Liver (tissue), 3 donors: ENCODE measurements at regions not wholly inside any gene's neighbourhood (a gene's known extent, or its start where the extent isn't known, plus 50 kb on each side); places are given as distances from the start of the nearest gene placed in this dataset.

Experiments
- GABPA ChIP-seq, 2 donors: IDR thresholded peaks in 1 of 2; conservative IDR thresholded peaks in 1 of 2; 2 replicates each; pipeline ENCODE4 v1.6.1; 2016; ENCODE audit warnings: antibody characterized with exemption in 2 of 2, mild to moderate bottlenecking in 1 of 2, moderate library complexity in 1 of 2
- TAF1 ChIP-seq: conservative IDR thresholded peaks from 2 replicates; pipeline ENCODE4 v1.6.1; 2016; ENCODE audit warnings: antibody characterized with exemption, mild to moderate bottlenecking
- TF ChIP-seq, protein P1 (sequence below): fragments of 150-350 bp; IDR thresholded peaks from 2 replicates; pipeline ENCODE4 v1.5.1; 2017; ENCODE audit warnings: improper control_type of control experiment, low read depth, low read length; ENCODE audit not compliant: missing input control
- TF ChIP-seq, protein P2 (sequence below): IDR thresholded peaks from 2 replicates; pipeline ENCODE4 v1.6.1; 2016; ENCODE audit warnings: antibody characterized with exemption, mild to moderate bottlenecking
- donor health status: healthy.
- donor health status: healthy.

DNA sequence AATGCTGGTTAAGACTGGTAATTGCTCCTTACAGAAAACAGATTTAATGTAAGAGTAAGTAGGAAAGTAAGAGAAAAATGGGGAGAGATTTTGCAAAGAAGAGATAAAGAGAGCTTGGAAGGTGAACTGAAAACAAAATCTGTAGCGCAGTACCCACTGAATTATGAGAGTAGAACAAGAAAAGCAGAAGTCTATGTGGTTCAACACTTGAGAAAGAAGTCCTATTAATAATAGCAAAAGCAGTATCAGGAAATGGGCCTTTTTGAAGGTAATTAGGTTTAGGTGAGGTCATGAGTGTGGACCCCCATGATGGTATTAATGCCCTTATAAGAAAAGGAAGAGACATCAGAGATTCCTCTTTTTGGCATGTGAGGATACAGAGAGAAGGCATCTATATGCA is 460.6 kb downstream of the CETN3 start:
- TF ChIP-seq TAF1 = no peak
- TF ChIP-seq, protein P1, sequence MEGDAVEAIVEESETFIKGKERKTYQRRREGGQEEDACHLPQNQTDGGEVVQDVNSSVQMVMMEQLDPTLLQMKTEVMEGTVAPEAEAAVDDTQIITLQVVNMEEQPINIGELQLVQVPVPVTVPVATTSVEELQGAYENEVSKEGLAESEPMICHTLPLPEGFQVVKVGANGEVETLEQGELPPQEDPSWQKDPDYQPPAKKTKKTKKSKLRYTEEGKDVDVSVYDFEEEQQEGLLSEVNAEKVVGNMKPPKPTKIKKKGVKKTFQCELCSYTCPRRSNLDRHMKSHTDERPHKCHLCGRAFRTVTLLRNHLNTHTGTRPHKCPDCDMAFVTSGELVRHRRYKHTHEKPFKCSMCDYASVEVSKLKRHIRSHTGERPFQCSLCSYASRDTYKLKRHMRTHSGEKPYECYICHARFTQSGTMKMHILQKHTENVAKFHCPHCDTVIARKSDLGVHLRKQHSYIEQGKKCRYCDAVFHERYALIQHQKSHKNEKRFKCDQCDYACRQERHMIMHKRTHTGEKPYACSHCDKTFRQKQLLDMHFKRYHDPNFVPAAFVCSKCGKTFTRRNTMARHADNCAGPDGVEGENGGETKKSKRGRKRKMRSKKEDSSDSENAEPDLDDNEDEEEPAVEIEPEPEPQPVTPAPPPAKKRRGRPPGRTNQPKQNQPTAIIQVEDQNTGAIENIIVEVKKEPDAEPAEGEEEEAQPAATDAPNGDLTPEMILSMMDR = no peak
- TF ChIP-seq, protein P2, sequence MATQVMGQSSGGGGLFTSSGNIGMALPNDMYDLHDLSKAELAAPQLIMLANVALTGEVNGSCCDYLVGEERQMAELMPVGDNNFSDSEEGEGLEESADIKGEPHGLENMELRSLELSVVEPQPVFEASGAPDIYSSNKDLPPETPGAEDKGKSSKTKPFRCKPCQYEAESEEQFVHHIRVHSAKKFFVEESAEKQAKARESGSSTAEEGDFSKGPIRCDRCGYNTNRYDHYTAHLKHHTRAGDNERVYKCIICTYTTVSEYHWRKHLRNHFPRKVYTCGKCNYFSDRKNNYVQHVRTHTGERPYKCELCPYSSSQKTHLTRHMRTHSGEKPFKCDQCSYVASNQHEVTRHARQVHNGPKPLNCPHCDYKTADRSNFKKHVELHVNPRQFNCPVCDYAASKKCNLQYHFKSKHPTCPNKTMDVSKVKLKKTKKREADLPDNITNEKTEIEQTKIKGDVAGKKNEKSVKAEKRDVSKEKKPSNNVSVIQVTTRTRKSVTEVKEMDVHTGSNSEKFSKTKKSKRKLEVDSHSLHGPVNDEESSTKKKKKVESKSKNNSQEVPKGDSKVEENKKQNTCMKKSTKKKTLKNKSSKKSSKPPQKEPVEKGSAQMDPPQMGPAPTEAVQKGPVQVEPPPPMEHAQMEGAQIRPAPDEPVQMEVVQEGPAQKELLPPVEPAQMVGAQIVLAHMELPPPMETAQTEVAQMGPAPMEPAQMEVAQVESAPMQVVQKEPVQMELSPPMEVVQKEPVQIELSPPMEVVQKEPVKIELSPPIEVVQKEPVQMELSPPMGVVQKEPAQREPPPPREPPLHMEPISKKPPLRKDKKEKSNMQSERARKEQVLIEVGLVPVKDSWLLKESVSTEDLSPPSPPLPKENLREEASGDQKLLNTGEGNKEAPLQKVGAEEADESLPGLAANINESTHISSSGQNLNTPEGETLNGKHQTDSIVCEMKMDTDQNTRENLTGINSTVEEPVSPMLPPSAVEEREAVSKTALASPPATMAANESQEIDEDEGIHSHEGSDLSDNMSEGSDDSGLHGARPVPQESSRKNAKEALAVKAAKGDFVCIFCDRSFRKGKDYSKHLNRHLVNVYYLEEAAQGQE = no peak
- no peak for TF ChIP-seq GABPA (IDR thresholded peaks at IDR 0.05 in 1 of 2, conservative IDR thresholded peaks at IDR 0.05 in 1 of 2)
